K562 (cell line): ENCODE measurements at regions not wholly inside any gene's neighbourhood (a gene's known extent, or its start where the extent isn't known, plus 50 kb on each side); places are given as distances from the start of the nearest gene placed in this dataset.

Experiments
- ATAC-seq: fragments of 200-7000 bp; cut with Tn5 transposase; 3 replicates; pipeline ENCODE4 v1.9.1; 2020; ENCODE audit warnings: moderate library complexity
- BruUV-seq: library from RNA; stranded (reverse); fragments of 400-500 nt; replicated peaks from 2 replicates; lab custom pipeline; 2021; lab: Mats Ljungman, UMichigan
- CTCF ChIA-PET: fragments of 300-600 bp; formaldehyde crosslinking; extraction: SDS; loops from one replicate; lab custom pipeline; 2021; ENCODE audit warnings: low intra/inter-chr PET ratio; lab: Yijun Ruan, JAX
- POLR2A ChIA-PET: fragments of 300-600, 350-650 bp; sonication (Branson Sonifier 250); formaldehyde crosslinking; extraction: SDS; loops from one replicate; lab custom pipeline; 2021; ENCODE audit warnings: antibody characterized with exemption, inconsistent platforms; lab: Yijun Ruan, JAX
- DNase-seq, 4 experiments: peaks; one replicate each; pipeline versions ENCODE4 v3.0.0 to v3.0.0-alpha.2; 2011 to 2018; ENCODE audit warnings: low spot score in 3 of 4, mixed read lengths in 3 of 4; ENCODE audit errors: extremely low read depth in 1 of 4
- FAIRE-seq: peaks from 2 replicates; lab custom pipeline; 2011; peaks lifted over from hg19 to GRCh38; lab: Jason Lieb, UNC
- H2AFZ ChIP-seq: 2 replicates; pipeline ENCODE4 v1.6.0; 2011; ENCODE audit warnings: low read depth, low read length, control low read depth, inconsistent platforms
- H3K27ac ChIP-seq: fragments of 200-600 bp; 3 replicates; pipeline ENCODE4 v1.8.0; 2011; ENCODE audit warnings: low read depth, mild to moderate bottlenecking, control low read depth, inconsistent platforms, low read length, moderate library complexity, mixed read lengths; ENCODE audit errors: extremely low read depth
- H3K27me3 ChIP-seq, 2 experiments: fragments of 300-600 bp in 1 of 2; 2 replicates in 1 of 2; 3 replicates in 1 of 2; pipeline versions ENCODE4 v1.6.0 to v1.8.0; 2011; ENCODE audit warnings: inconsistent platforms in 2 of 2, low read length in 2 of 2, mild to moderate bottlenecking in 1 of 2, mixed read lengths in 1 of 2, moderate library complexity in 1 of 2; ENCODE audit not compliant: control insufficient read depth in 2 of 2, insufficient read depth in 2 of 2
- H3K36me3 ChIP-seq: fragments of 300-600 bp; 3 replicates; pipeline ENCODE4 v1.8.0; 2011; ENCODE audit warnings: mild to moderate bottlenecking, low read length, inconsistent platforms; ENCODE audit not compliant: control insufficient read depth, insufficient read depth
- H3K4me1 ChIP-seq, 2 experiments: fragments of 200-600 bp in 1 of 2; replicated peaks in 1 of 2; 2 replicates in 1 of 2; 3 replicates in 1 of 2; pipeline versions ENCODE4 v1.5.1 to v1.8.0; 2011; ENCODE audit warnings: inconsistent platforms in 2 of 2, low read length in 2 of 2, mild to moderate bottlenecking in 1 of 2, mixed read lengths in 1 of 2, moderate library complexity in 1 of 2; ENCODE audit not compliant: control insufficient read depth in 2 of 2, insufficient read depth in 2 of 2
- H3K4me2 ChIP-seq: 2 replicates; pipeline ENCODE4 v1.6.1; 2011; ENCODE audit warnings: low read length, control low read depth, inconsistent platforms, mixed read lengths; ENCODE audit not compliant: insufficient read depth
- H3K4me3 ChIP-seq: fragments of 200-600 bp; sonication (generic), shearing (Covaris generic); 2 replicates; pipeline ENCODE4 v1.5.1; 2016; ENCODE audit warnings: control low read depth, inconsistent platforms
- H3K79me2 ChIP-seq: fragments of 200-600 bp; 3 replicates; pipeline ENCODE4 v1.8.0; 2011; ENCODE audit warnings: low read length, inconsistent platforms; ENCODE audit not compliant: control insufficient read depth, insufficient read depth
- H3K9ac ChIP-seq, 2 experiments: 2 replicates each; pipeline versions ENCODE4 v1.6.0 to v1.6.1; 2011; ENCODE audit warnings: low read depth in 2 of 2, low read length in 2 of 2, control low read depth in 1 of 2, inconsistent platforms in 1 of 2, mild to moderate bottlenecking in 1 of 2, mixed read lengths in 1 of 2; ENCODE audit not compliant: insufficient read depth in 1 of 2
- H3K9me1 ChIP-seq: one replicate; pipeline ENCODE4 v1.6.0; 2011; ENCODE audit warnings: inconsistent platforms, mild to moderate bottlenecking, low read length, moderate library complexity; ENCODE audit not compliant: control insufficient read depth, insufficient read depth
- H3K9me3 ChIP-seq: replicated peaks from 2 replicates; pipeline ENCODE4 v1.5.1; 2011; ENCODE audit warnings: low read depth, low read length, inconsistent platforms; ENCODE audit not compliant: control insufficient read depth, insufficient read depth
- H4K20me1 ChIP-seq: replicated peaks from 2 replicates; pipeline ENCODE4 v1.6.1; 2011; ENCODE audit warnings: low read length, inconsistent platforms, mixed read lengths; ENCODE audit not compliant: control insufficient read depth, insufficient read depth
- CBFA2T3 ChIP-seq: fragments of 450-650 bp; IDR thresholded peaks from 2 replicates; pipeline ENCODE4 v1.6.1; 2017
- CHD1 ChIP-seq: fragments of 200-600 bp; sonication (generic); IDR thresholded peaks from one replicate; pipeline ENCODE4 v1.6.1; 2012; ENCODE audit warnings: mild to moderate bottlenecking, moderate library complexity, low read length, inconsistent platforms
- ELF4 ChIP-seq: fragments of 450-650 bp; formaldehyde crosslinking; IDR thresholded peaks from 2 replicates; pipeline ENCODE4 v1.4.0; 2022; ENCODE audit warnings: missing genetic modification characterization
- ESRRB ChIP-seq: fragments of 250-450 bp; sonication (Bioruptor Pico); IDR thresholded peaks from 2 replicates; pipeline ENCODE4 v1.5.0; 2020; ENCODE audit warnings: mild to moderate bottlenecking, moderate library complexity, borderline replicate concordance
- HDAC8 ChIP-seq: fragments of 450-650 bp; IDR thresholded peaks from 2 replicates; pipeline ENCODE4 v1.6.1; 2016; ENCODE audit warnings: mild to moderate bottlenecking, missing genetic modification characterization, moderate library complexity, missing compliant biosample characterization
- HOMEZ ChIP-seq: fragments of 250-450 bp; sonication (Bioruptor Pico); IDR thresholded peaks from 2 replicates; pipeline ENCODE4 v1.4.0; 2020; ENCODE audit warnings: mild to moderate bottlenecking, moderate library complexity
- PRDM10 ChIP-seq: fragments of 450-650 bp; IDR thresholded peaks from 2 replicates; pipeline ENCODE4 v1.6.1; 2018; ENCODE audit not compliant: partially characterized antibody
- PRPF4 ChIP-seq: fragments of 200-400 bp; formaldehyde crosslinking; IDR thresholded peaks from one replicate; pipeline ENCODE4 v1.6.1; 2017; ENCODE audit warnings: low read length, low read depth, mild to moderate bottlenecking; ENCODE audit not compliant: insufficient read depth, poor library complexity, severe bottlenecking
- SNIP1 ChIP-seq: fragments of 450-650 bp; IDR thresholded peaks from 2 replicates; pipeline ENCODE4 v1.7.1; 2017; ENCODE audit warnings: low read depth, mild to moderate bottlenecking
- TEAD4 ChIP-seq, 2 experiments: sonication (generic) in 1 of 2; formaldehyde crosslinking in 1 of 2; IDR thresholded peaks; 2 replicates each; pipeline versions ENCODE4 v1.6.1 to v1.8.0; 2012 to 2022; ENCODE audit warnings: borderline replicate concordance in 1 of 2, inconsistent platforms in 1 of 2, low read length in 1 of 2, mild to moderate bottlenecking in 1 of 2, missing genetic modification reagents in 1 of 2
- WGBS: fragments of 100-300 bp; shearing (Covaris generic); methylation state at CpG from one replicate; pipeline ENCODE4 v1.1.6; 2016; ENCODE audit warnings: low coverage, mixed read lengths; ENCODE audit not compliant: insufficient coverage; ENCODE audit errors: missing lambda C conversion rate; 5-methylcytosine and 5-hydroxymethylcytosine counted together
- in situ Hi-C: fragments of 300-500 bp; cut with MboI; formaldehyde crosslinking; loops from 4 replicates; pipeline ENCODE4 v1.15.0; 2018; ENCODE audit warnings: inconsistent platforms, mixed read lengths
- intact Hi-C: fragments of 100-400 bp; cut with micrococcal nuclease; formaldehyde crosslinking; loops from 2 replicates; pipeline ENCODE4 v1.14.2; 2022

GRCh38 chr5:133828722-133829121, 139.7 kb downstream of the C5orf15 start (continued):
- TF ChIP-seq PRDM10 (no peak), HOMEZ (CRISPR knock-in tag) (no peak), ESRRB (CRISPR knock-in tag) (no peak), CBFA2T3 (no peak), ELF4 (no peak), CHD1 (no peak)

GRCh38 chr5:133827830-133828229, 140.6 kb downstream of the C5orf15 start:
- peaks cover 22 to 69% of the 10 kb centered on the region in 2 experiments; a peak in 4 of 5 replicates for H3K27me3 ChIP-seq

More at GRCh38 chr5:133827830-133828229, 140.6 kb downstream of the C5orf15 start:
- Histone ChIP-seq H4K20me1 (no peaks in the 10 kb centered on the region), H3K9me1 (no peaks in the 10 kb centered on the region), H3K4me1 (peaks cover 0 to 3% of the 10 kb centered on the region in 2 experiments; a peak in 2 of 5 replicates), H2AFZ (no peak overlapping the region), H3K9ac (no peak overlapping the region), H3K4me2 (no peak overlapping the region), H3K27ac (no peak overlapping the region), H3K79me2 (no peaks in the 10 kb centered on the region), H3K36me3 (no peaks in the 10 kb centered on the region), H3K9me3 (no peaks in the 10 kb centered on the region), H3K4me3 (no peak overlapping the region)
- in situ Hi-C loops: no loop called here
- CTCF ChIA-PET: no interaction called here
- no peak for FAIRE-seq
- ATAC-seq: no peak
- TF ChIP-seq HDAC8 (tag) (no peak), TEAD4 (IDR thresholded peaks at IDR 0.05; ENCODE audit: low read length) (no peak), TEAD4 (CRISPR knock-in tag; IDR thresholded peaks at IDR 0.05; ENCODE audit: borderline replicate concordance) (no peak), SNIP1 (no peak), PRPF4 (no peak)
- 0% methylated on average over 4 of the region's 5 CpGs for WGBS
- intact Hi-C loops: no loop called here
- POLR2A ChIA-PET: no interaction called here
- no TSS peak for BruUV-seq
- no peak for DNase-seq
